Immature natural killer cell (primary cell): ENCODE measurements at regions not wholly inside any gene's neighbourhood (a gene's known extent, or its start where the extent isn't known, plus 50 kb on each side); places are given as distances from the start of the nearest gene placed in this dataset.

Experiments
- DNase-seq, 3 donors: peaks; one replicate each; pipeline ENCODE4 v3.0.0; 2022; ENCODE audit warnings: mixed read lengths in 1 of 3
- H3K27ac Mint-ChIP-seq, 6 donors: one replicate each; pipeline ENCODE4 v1.8.0; 2020; ENCODE audit warnings: mixed read lengths in 6 of 6, mild to moderate bottlenecking in 5 of 6, inconsistent platforms in 4 of 6, moderate library complexity in 3 of 6
- H3K27me3 Mint-ChIP-seq, 3 donors: one replicate each; pipeline ENCODE4 v1.8.0; 2020 to 2021; ENCODE audit warnings: low read depth in 3 of 3, mild to moderate bottlenecking in 3 of 3, mixed read lengths in 3 of 3, moderate library complexity in 3 of 3, inconsistent platforms in 1 of 3
- H3K36me3 Mint-ChIP-seq, 3 donors: one replicate each; pipeline ENCODE4 v1.8.0; 2020; ENCODE audit warnings: mixed read lengths in 3 of 3, inconsistent platforms in 2 of 3, mild to moderate bottlenecking in 2 of 3
- H3K4me1 Mint-ChIP-seq, 2 donors: one replicate each; pipeline ENCODE4 v1.8.0; 2020; ENCODE audit warnings: inconsistent platforms in 2 of 2, mild to moderate bottlenecking in 2 of 2, mixed read lengths in 2 of 2, moderate library complexity in 1 of 2
- H3K4me3 Mint-ChIP-seq, 5 donors: one replicate each; pipeline ENCODE4 v1.8.0; 2020; ENCODE audit warnings: mild to moderate bottlenecking in 5 of 5, mixed read lengths in 5 of 5, inconsistent platforms in 3 of 5, moderate library complexity in 3 of 5
- H3K9me3 Mint-ChIP-seq, 6 donors: one replicate each; pipeline ENCODE4 v1.8.0; 2020; ENCODE audit warnings: mild to moderate bottlenecking in 6 of 6, mixed read lengths in 6 of 6, inconsistent platforms in 4 of 6, moderate library complexity in 3 of 6

- Mint-ChIP-seq H3K4me1 (peaks cover 2 to 17% of the 10 kb centered on the region in 2 donors), H3K9me3 (no peaks in the 10 kb centered on the region), H3K4me3 (no peak overlapping the region), H3K27ac (no peak overlapping the region), H3K27me3 (peaks cover 0 to 4% (median 2%) of the 10 kb centered on the region in 3 donors), H3K36me3 (peaks cover 0 to 7% (median 5%) of the 10 kb centered on the region in 3 donors)
- no peak for DNase-seq
Observed at GRCh38 chr5:67417839-67418238, 221.2 kb upstream of the CD180 start.

- Mint-ChIP-seq H3K9me3 (no peaks in the 10 kb centered on the region), H3K4me1 (peaks cover 2 to 14% of the 10 kb centered on the region in 2 donors), H3K36me3 (peaks cover 0 to 5% (median 5%) of the 10 kb centered on the region in 3 donors), H3K27me3 (peaks cover 0 to 4% (median 2%) of the 10 kb centered on the region in 3 donors), H3K4me3 (no peak overlapping the region), H3K27ac (no peak overlapping the region)
- no peak for DNase-seq
Observed at GRCh38 chr5:67416986-67417385, 220.4 kb upstream of the CD180 start.

- Mint-ChIP-seq H3K27me3 (peaks cover 0 to 4% (median 2%) of the 10 kb centered on the region in 3 donors), H3K4me1 (peaks cover 2 to 12% of the 10 kb centered on the region in 2 donors), H3K9me3 (no peaks in the 10 kb centered on the region), H3K36me3 (no peaks in the 10 kb centered on the region), H3K4me3 (no peak overlapping the region), H3K27ac (peak overlapping the region in 1 of 6 donors; percentile 46)
- peak; percentile 10 to 34 (median 14) for DNase-seq
Observed at GRCh38 chr5:67416133-67416937, 219.7 kb upstream of the CD180 start.

GRCh38 chr5:67414712-67415111, 218.1 kb upstream of the CD180 start:
- Mint-ChIP-seq H3K27ac (no peak overlapping the region), H3K9me3 (no peaks in the 10 kb centered on the region), H3K4me1 (peaks cover 2 to 12% of the 10 kb centered on the region in 2 donors), H3K4me3 (no peak overlapping the region), H3K36me3 (no peaks in the 10 kb centered on the region), H3K27me3 (peaks cover 0 to 2% (median 2%) of the 10 kb centered on the region in 3 donors)
- DNase-seq = no peak

GRCh38 chr5:67413721-67414120, 217.1 kb upstream of the CD180 start:
- Mint-ChIP-seq H3K36me3 (no peaks in the 10 kb centered on the region), H3K27ac (no peak overlapping the region), H3K27me3 (peaks cover 0 to 2% (median 2%) of the 10 kb centered on the region in 3 donors), H3K9me3 (no peaks in the 10 kb centered on the region), H3K4me3 (no peak overlapping the region), H3K4me1 (peaks cover 2 to 12% of the 10 kb centered on the region in 2 donors)
- DNase-seq = no peak

- Mint-ChIP-seq H3K27ac (no peak overlapping the region), H3K4me3 (no peak overlapping the region), H3K9me3 (no peaks in the 10 kb centered on the region)
Observed at GRCh38 chr5:67409126-67409777, 212.7 kb upstream of the CD180 start.

GRCh38 chr5:67407979-67408378, 211.4 kb upstream of the CD180 start:
- H3K4me3 Mint-ChIP-seq = no peak overlapping the region
- no peak overlapping the region for H3K27ac Mint-ChIP-seq

More at GRCh38 chr5:67409126-67409777, 212.7 kb upstream of the CD180 start:
- H3K36me3 Mint-ChIP-seq = no peaks in the 10 kb centered on the region
- DNase-seq = no peak
- no peaks in the 10 kb centered on the region for H3K27me3 Mint-ChIP-seq
- no peaks in the 10 kb centered on the region for H3K4me1 Mint-ChIP-seq

GRCh38 chr5:67405755-67406154, 209.2 kb upstream of the CD180 start:
- no peak for DNase-seq
- Mint-ChIP-seq H3K4me3 (no peak overlapping the region), H3K27ac (no peak overlapping the region), H3K36me3 (peaks cover 0 to 6% (median 0%) of the 10 kb centered on the region in 3 donors), H3K27me3 (peaks cover 0 to 2% (median 0%) of the 10 kb centered on the region in 3 donors), H3K4me1 (no peaks in the 10 kb centered on the region), H3K9me3 (no peaks in the 10 kb centered on the region)

More at GRCh38 chr5:67407979-67408378, 211.4 kb upstream of the CD180 start:
- Mint-ChIP-seq H3K4me1 (no peaks in the 10 kb centered on the region), H3K27me3 (no peaks in the 10 kb centered on the region), H3K9me3 (no peaks in the 10 kb centered on the region), H3K36me3 (peaks cover 0 to 6% (median 0%) of the 10 kb centered on the region in 3 donors)
- no peak for DNase-seq

- Mint-ChIP-seq H3K4me3 (no peak overlapping the region), H3K27me3 (peaks cover 0 to 2% (median 2%) of the 10 kb centered on the region in 3 donors), H3K27ac (no peak overlapping the region), H3K4me1 (no peaks in the 10 kb centered on the region), H3K36me3 (peaks cover 0 to 6% (median 0%) of the 10 kb centered on the region in 3 donors), H3K9me3 (no peaks in the 10 kb centered on the region)
- no peak for DNase-seq
Observed at GRCh38 chr5:67405101-67405364, 208.4 kb upstream of the CD180 start.

GRCh38 chr5:67404256-67405100, 207.9 kb upstream of the CD180 start:
- peaks cover 0 to 2% (median 2%) of the 10 kb centered on the region in 3 donors for H3K27me3 Mint-ChIP-seq
- no peak overlapping the region for H3K27ac Mint-ChIP-seq
- no peaks in the 10 kb centered on the region for H3K4me1 Mint-ChIP-seq
- DNase-seq = no peak
- no peaks in the 10 kb centered on the region for H3K9me3 Mint-ChIP-seq
- no peak overlapping the region for H3K4me3 Mint-ChIP-seq
- peaks cover 0 to 6% (median 0%) of the 10 kb centered on the region in 3 donors for H3K36me3 Mint-ChIP-seq

GRCh38 chr5:67402526-67402925, 205.9 kb upstream of the CD180 start:
- Mint-ChIP-seq H3K27ac (no peak overlapping the region), H3K36me3 (peaks cover 0 to 6% (median 0%) of the 10 kb centered on the region in 3 donors), H3K9me3 (no peaks in the 10 kb centered on the region), H3K4me1 (no peaks in the 10 kb centered on the region), H3K4me3 (no peak overlapping the region), H3K27me3 (peaks cover 0 to 2% (median 2%) of the 10 kb centered on the region in 3 donors)
- no peak for DNase-seq

- no peak overlapping the region for H3K4me3 Mint-ChIP-seq
- peaks cover 0 to 6% (median 0%) of the 10 kb centered on the region in 3 donors for H3K36me3 Mint-ChIP-seq
- no peaks in the 10 kb centered on the region for H3K9me3 Mint-ChIP-seq
- no peaks in the 10 kb centered on the region for H3K4me1 Mint-ChIP-seq
- H3K27ac Mint-ChIP-seq = no peak overlapping the region
- DNase-seq = no peak
- peaks cover 0 to 2% (median 2%) of the 10 kb centered on the region in 3 donors for H3K27me3 Mint-ChIP-seq
Observed at GRCh38 chr5:67401172-67401571, 204.6 kb upstream of the CD180 start.

GRCh38 chr5:67400752-67401151, 204.2 kb upstream of the CD180 start:
- Mint-ChIP-seq H3K4me3 (no peak overlapping the region), H3K36me3 (peaks cover 0 to 6% (median 0%) of the 10 kb centered on the region in 3 donors), H3K27me3 (peaks cover 0 to 2% (median 2%) of the 10 kb centered on the region in 3 donors), H3K4me1 (no peaks in the 10 kb centered on the region), H3K27ac (no peak overlapping the region), H3K9me3 (no peaks in the 10 kb centered on the region)
- DNase-seq = no peak
